Endometrium (tissue), 2 donors: ENCODE measurements at regions not wholly inside any gene's neighbourhood (a gene's known extent, or its start where the extent isn't known, plus 50 kb on each side); places are given as distances from the start of the nearest gene placed in this dataset.
"Not testable (repeated sequence)": the region's sequence is repeated elsewhere in the genome, so short reads cannot be mapped to it uniquely, and the experiment has no call there.

Source experiments
- FAIRE-seq: peaks from 2 replicates; lab custom pipeline; 2012; peaks lifted over from hg19 to GRCh38; lab: Jason Lieb, UNC
- donor health status: control.
- donor health status: control.

GRCh38 chr10:28354511-28354910, 51.6 kb upstream of the MPP7 start:
- no peak for FAIRE-seq

GRCh38 chr10:28355376-28355775, 52.5 kb upstream of the MPP7 start:
- FAIRE-seq = no peak

GRCh38 chr10:28359334-28359733, 56.5 kb upstream of the MPP7 start:
- FAIRE-seq = no peak

- FAIRE-seq = no peak
Observed at GRCh38 chr10:28360175-28360574, 57.3 kb upstream of the MPP7 start.

- FAIRE-seq = no peak
Observed at GRCh38 chr10:28363376-28363775, 60.5 kb upstream of the MPP7 start.

GRCh38 chr10:28365840-28366239, 63.0 kb upstream of the MPP7 start:
- no peak for FAIRE-seq

GRCh38 chr10:28366994-28367393, 64.1 kb upstream of the MPP7 start:
- no peak for FAIRE-seq

GRCh38 chr10:28367413-28367812, 64.5 kb upstream of the MPP7 start:
- FAIRE-seq = no peak

- no peak for FAIRE-seq
Observed at GRCh38 chr10:28367929-28368484, 65.1 kb upstream of the MPP7 start.

- FAIRE-seq = no peak
Observed at GRCh38 chr10:28370107-28370835, 67.4 kb upstream of the MPP7 start.

GRCh38 chr10:28371638-28372037, 68.8 kb upstream of the MPP7 start:
- not testable (repeated sequence) for FAIRE-seq

- peak; percentile 43 for FAIRE-seq
Observed at GRCh38 chr10:28374036-28374435, 71.2 kb upstream of the MPP7 start.

- FAIRE-seq = no peak
Observed at GRCh38 chr10:28375399-28376354, 72.8 kb upstream of the MPP7 start.

GRCh38 chr10:28378986-28379585, 76.2 kb upstream of the MPP7 start:
- no peak for FAIRE-seq

GRCh38 chr10:28381466-28381865, 78.6 kb upstream of the MPP7 start:
- FAIRE-seq = no peak

- peak; percentile 98 for FAIRE-seq
Observed at GRCh38 chr10:28381903-28382347, 79.1 kb upstream of the MPP7 start.

- no peak for FAIRE-seq
Observed at GRCh38 chr10:28382525-28383269, 79.8 kb upstream of the MPP7 start.

- no peak for FAIRE-seq
Observed at GRCh38 chr10:28384557-28384956, 81.7 kb upstream of the MPP7 start.

- FAIRE-seq = no peak
Observed at GRCh38 chr10:28385748-28386502, 83.1 kb upstream of the MPP7 start.

- FAIRE-seq = no peak
Observed at GRCh38 chr10:28386503-28386868, 83.6 kb upstream of the MPP7 start.

GRCh38 chr10:28387140-28387539, 84.3 kb upstream of the MPP7 start:
- FAIRE-seq = no peak
